ENCODE measurements at regions not wholly inside any gene's neighbourhood (a gene's known extent, or its start where the extent isn't known, plus 50 kb on each side); places are given as distances from the start of the nearest gene placed in this dataset.

GRCh38 chr15:69943637-69944036 lies 154.1 kb downstream of the TLE3 start:
- no peaks in the 10 kb centered on the region for H3F3A ChIP-seq (replicated peaks; ENCODE audit: insufficient read depth)
- no peaks in the 10 kb centered on the region for H3K9me3 ChIP-seq
- CTCF ChIA-PET: no interaction called here
- H4K20me1 ChIP-seq (ENCODE audit: insufficient read depth): no peaks in the 10 kb centered on the region
- no peak overlapping the region for H2AFZ ChIP-seq (ENCODE audit: low read depth)
- no peak overlapping the region for H3K9ac ChIP-seq
- H3K4me1 ChIP-seq (ENCODE audit: control insufficient read depth in 1 of 2, insufficient read depth in 2 of 2, low read depth in 1 of 2, low read length in 1 of 2): peaks cover 0 to 2% of the 10 kb centered on the region in 2 experiments; a peak in 1 of 4 replicates
- no peak for DNase-seq
- H3K36me3 ChIP-seq (replicated peaks in 1 of 2; ENCODE audit: control insufficient read depth in 1 of 2, insufficient read depth in 2 of 2, low read length in 1 of 2): no peaks in the 10 kb centered on the region
- H3K9me2 ChIP-seq: no peaks in the 10 kb centered on the region
- TF ChIP-seq IRF3 (IDR thresholded peaks at IDR 0.05; ENCODE audit: low read depth, low read length) (no peak), CTCF (IDR thresholded peaks at IDR 0.05) (no peak), SMC3 (IDR thresholded peaks at IDR 0.05; ENCODE audit: low read depth, low read length) (no peak), TCF12 (IDR thresholded peaks at IDR 0.05) (no peak), POLR2AphosphoS5 (IDR thresholded peaks at IDR 0.05; ENCODE audit: low read depth, low read length) (no peak), GABPA (IDR thresholded peaks at IDR 0.05; ENCODE audit: low read depth) (no peak), FOXM1 (IDR thresholded peaks at IDR 0.05; ENCODE audit: low read depth) (no peak), RCOR1 (IDR thresholded peaks at IDR 0.05; ENCODE audit: low read length) (no peak), CHD2 (IDR thresholded peaks at IDR 0.05; ENCODE audit: low read length, partially characterized antibody) (no peak), TAF1 (IDR thresholded peaks at IDR 0.05; ENCODE audit: borderline replicate concordance, low read depth, low read length) (no peak), RXRA (IDR thresholded peaks at IDR 0.05; ENCODE audit: borderline replicate concordance, low read depth) (no peak), FOXJ3 (CRISPR knock-in tag; IDR thresholded peaks at IDR 0.05) (no peak), ELF1 (IDR thresholded peaks at IDR 0.05) (no peak)
- POLR2A ChIA-PET: no interaction called here
- no peaks in the 10 kb centered on the region for H3K79me2 ChIP-seq (ENCODE audit: insufficient read depth)
- H3K27ac ChIP-seq (ENCODE audit: low read depth in 2 of 2, low read length in 1 of 2): no peak overlapping the region
- no peak overlapping the region for H3K4me3 ChIP-seq (ENCODE audit: low read depth in 2 of 2, low read length in 1 of 2)
- WGBS (ENCODE audit: low lambda C conversion rate): 46% methylated on average over 1 of the region's 1 CpG
- H3K4me2 ChIP-seq: no peak overlapping the region
- peaks cover 13% of the 10 kb centered on the region for H3K27me3 ChIP-seq (ENCODE audit: insufficient read depth)

- no peak for DNase-seq
- ChIA-PET POLR2A (no interaction called here), CTCF (no interaction called here)
- Histone ChIP-seq H3K4me1 (ENCODE audit: control insufficient read depth in 1 of 2, insufficient read depth in 2 of 2, low read depth in 1 of 2, low read length in 1 of 2) (peaks cover 0 to 2% of the 10 kb centered on the region in 2 experiments; a peak in 1 of 4 replicates), H3K9ac (no peak overlapping the region), H3K36me3 (replicated peaks in 1 of 2; ENCODE audit: control insufficient read depth in 1 of 2, insufficient read depth in 2 of 2, low read length in 1 of 2) (no peaks in the 10 kb centered on the region), H4K20me1 (ENCODE audit: insufficient read depth) (no peaks in the 10 kb centered on the region), H3K79me2 (ENCODE audit: insufficient read depth) (no peaks in the 10 kb centered on the region), H3K4me3 (ENCODE audit: low read depth in 2 of 2, low read length in 1 of 2) (no peak overlapping the region), H2AFZ (ENCODE audit: low read depth) (no peak overlapping the region), H3K4me2 (no peak overlapping the region), H3K9me3 (no peaks in the 10 kb centered on the region), H3K27me3 (ENCODE audit: insufficient read depth) (peaks cover 13% of the 10 kb centered on the region), H3F3A (replicated peaks; ENCODE audit: insufficient read depth) (no peaks in the 10 kb centered on the region), H3K9me2 (no peaks in the 10 kb centered on the region), H3K27ac (ENCODE audit: low read depth in 2 of 2, low read length in 1 of 2) (no peak overlapping the region)
- 66% methylated on average over 2 of the region's 2 CpGs for WGBS (ENCODE audit: low lambda C conversion rate)
- no peak for TF ChIP-seq FOSL2 (IDR thresholded peaks at IDR 0.05; ENCODE audit: borderline replicate concordance, low read depth)
- no peak for TF ChIP-seq RCOR1 (IDR thresholded peaks at IDR 0.05; ENCODE audit: low read length)
- no peak for TF ChIP-seq TAF1 (IDR thresholded peaks at IDR 0.05; ENCODE audit: borderline replicate concordance, low read depth, low read length)
These were observed 152.0 kb downstream of the TLE3 start for GRCh38 chr15:69945729-69946128.

All from SK-N-SH (cell line).